ENCODE measurements at regions not wholly inside any gene's neighbourhood (a gene's known extent, or its start where the extent isn't known, plus 50 kb on each side); places are given as distances from the start of the nearest gene placed in this dataset.

DNA sequence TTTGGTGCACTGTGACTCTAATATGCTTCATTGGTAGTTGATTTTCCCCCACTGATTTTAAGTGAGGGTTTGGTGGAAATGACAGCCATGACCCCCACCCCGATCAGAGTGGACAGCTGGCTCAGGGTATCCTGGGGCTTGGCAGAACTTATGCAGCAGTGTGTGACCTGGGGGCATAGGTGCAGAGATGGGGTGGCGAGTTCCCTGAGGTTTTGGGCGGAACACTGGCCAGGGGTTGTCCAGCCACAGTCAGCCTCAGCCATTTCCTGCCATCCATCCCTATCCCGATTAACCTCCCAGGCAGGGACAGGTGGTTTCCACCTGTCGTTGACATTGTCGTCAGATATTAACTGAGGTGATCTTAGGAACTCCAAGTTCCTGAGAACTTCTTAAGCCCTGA lies 155.8 kb upstream of the CHST15 start:
- TF ChIP-seq CTCF (IDR thresholded peaks at IDR 0.05) (no peak), POLR2AphosphoS5 (IDR thresholded peaks at IDR 0.05) (no peak), POLR2A (IDR thresholded peaks at IDR 0.05) (no peak)

Data from suprapubic skin (tissue), 4 donors.